Stimulated activated CD4-positive, alpha-beta T cell treated with anti-CD3 and anti-CD28 coated beads, Interleukin-2, amount 100 ng/mL, for 48 hours (primary cell): ENCODE measurements at regions not wholly inside any gene's neighbourhood (a gene's known extent, or its start where the extent isn't known, plus 50 kb on each side); places are given as distances from the start of the nearest gene placed in this dataset.

Experiments
- DNase-seq, 2 donors: peaks; one replicate each; pipeline ENCODE4 v3.0.0-alpha.2; 2020

GRCh38 chr5:125149110-125149509 is 402.7 kb upstream of the ZNF608 start:
- no peak for DNase-seq

GRCh38 chr5:125149527-125149926 is 403.1 kb upstream of the ZNF608 start:
- DNase-seq: no peak

GRCh38 chr5:125150041-125150669 is 403.7 kb upstream of the ZNF608 start:
- DNase-seq: no peak

GRCh38 chr5:125151150-125151900 is 404.9 kb upstream of the ZNF608 start:
- DNase-seq: no peak

- DNase-seq: no peak
These were observed 405.6 kb upstream of the ZNF608 start for GRCh38 chr5:125152044-125152443.

- DNase-seq: no peak
These were observed 406.2 kb upstream of the ZNF608 start for GRCh38 chr5:125152461-125153189.

GRCh38 chr5:125153231-125153630 is 406.8 kb upstream of the ZNF608 start:
- no peak for DNase-seq

GRCh38 chr5:125154301-125155110 is 408.1 kb upstream of the ZNF608 start:
- no peak for DNase-seq

GRCh38 chr5:125160787-125161502 is 414.5 kb upstream of the ZNF608 start:
- DNase-seq: no peak

- DNase-seq: no peak
These were observed 416.3 kb upstream of the ZNF608 start for GRCh38 chr5:125162714-125163113.

GRCh38 chr5:125169396-125169795 is 423.0 kb upstream of the ZNF608 start:
- no peak for DNase-seq

GRCh38 chr5:125171641-125172040 is 425.2 kb upstream of the ZNF608 start:
- no peak for DNase-seq

GRCh38 chr5:125175348-125176004 is 429.0 kb upstream of the ZNF608 start:
- DNase-seq: no peak

GRCh38 chr5:125176005-125176390 is 429.6 kb upstream of the ZNF608 start:
- no peak for DNase-seq

- no peak for DNase-seq
These were observed 430.9 kb upstream of the ZNF608 start for GRCh38 chr5:125177340-125177739.

- no peak for DNase-seq
These were observed 433.2 kb upstream of the ZNF608 start for GRCh38 chr5:125179612-125180011.

- no peak for DNase-seq
These were observed 433.9 kb upstream of the ZNF608 start for GRCh38 chr5:125180231-125180829.

GRCh38 chr5:125181159-125181558 is 434.7 kb upstream of the ZNF608 start:
- DNase-seq: no peak

- no peak for DNase-seq
These were observed 435.5 kb upstream of the ZNF608 start for GRCh38 chr5:125181955-125182354.

- no peak for DNase-seq
These were observed 439.3 kb upstream of the ZNF608 start for GRCh38 chr5:125185740-125186139.

GRCh38 chr5:125186911-125187375 is 440.5 kb upstream of the ZNF608 start:
- DNase-seq: no peak
